Brain microvascular endothelial cell (primary cell): ENCODE measurements at regions not wholly inside any gene's neighbourhood (a gene's known extent, or its start where the extent isn't known, plus 50 kb on each side); places are given as distances from the start of the nearest gene placed in this dataset.

Source experiments
- DNase-seq: peaks from one replicate; pipeline ENCODE4 v3.0.0-alpha.2; 2020
- H3K27ac ChIP-seq: fragments of 250-450 bp; sonication (Bioruptor Pico); 2 replicates; pipeline ENCODE4 v1.5.1; 2020; ENCODE audit warnings: mild to moderate bottlenecking, moderate library complexity
- H3K27me3 ChIP-seq: fragments of 250-450 bp; sonication (Bioruptor Pico); replicated peaks from 2 replicates; pipeline ENCODE4 v1.5.1; 2020; ENCODE audit warnings: mild to moderate bottlenecking
- H3K36me3 ChIP-seq: fragments of 250-450 bp; sonication (Bioruptor Pico); replicated peaks from 2 replicates; pipeline ENCODE4 v1.5.1; 2020; ENCODE audit warnings: mild to moderate bottlenecking
- H3K4me3 ChIP-seq: 2 replicates; pipeline ENCODE4 v1.5.1; 2011; ENCODE audit warnings: low read depth, mild to moderate bottlenecking, control low read depth, low read length, moderate library complexity
- in situ Hi-C: cut with HindIII; loops from 2 replicates; pipeline ENCODE4 v1.10.0; 2017; ENCODE audit warnings: low sequenced_read_pairs, low pct_ligation_motif_present
- TF ChIP-seq, protein P1 (sequence below): IDR thresholded peaks from 2 replicates; pipeline ENCODE4 v1.5.1; 2011; ENCODE audit warnings: low read depth, mild to moderate bottlenecking, moderate library complexity, low read length, control low read depth, inconsistent platforms; ENCODE audit errors: missing control alignments

DNA sequence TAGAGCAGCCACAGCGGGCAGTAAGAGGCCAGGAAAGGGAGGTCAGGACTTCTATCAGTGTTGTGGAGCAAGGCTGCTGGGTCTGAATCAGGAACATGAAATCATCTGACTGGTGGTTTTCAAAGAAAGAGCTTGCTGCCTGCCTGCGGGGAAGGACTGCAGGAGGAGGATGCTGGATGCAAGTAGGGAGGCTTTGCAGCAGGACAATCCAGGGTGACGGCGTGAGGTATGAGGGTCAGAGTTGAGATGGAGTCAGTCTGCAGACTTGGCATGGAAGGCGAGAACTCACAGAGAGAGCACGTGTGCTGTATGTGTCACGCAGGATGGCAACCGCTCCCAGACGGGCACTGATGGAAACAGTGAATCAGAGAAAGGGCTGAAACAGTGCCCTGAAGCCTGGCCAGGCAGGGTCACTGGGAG, 59.2 kb upstream of the CD93 start:
- TF ChIP-seq, protein P1, sequence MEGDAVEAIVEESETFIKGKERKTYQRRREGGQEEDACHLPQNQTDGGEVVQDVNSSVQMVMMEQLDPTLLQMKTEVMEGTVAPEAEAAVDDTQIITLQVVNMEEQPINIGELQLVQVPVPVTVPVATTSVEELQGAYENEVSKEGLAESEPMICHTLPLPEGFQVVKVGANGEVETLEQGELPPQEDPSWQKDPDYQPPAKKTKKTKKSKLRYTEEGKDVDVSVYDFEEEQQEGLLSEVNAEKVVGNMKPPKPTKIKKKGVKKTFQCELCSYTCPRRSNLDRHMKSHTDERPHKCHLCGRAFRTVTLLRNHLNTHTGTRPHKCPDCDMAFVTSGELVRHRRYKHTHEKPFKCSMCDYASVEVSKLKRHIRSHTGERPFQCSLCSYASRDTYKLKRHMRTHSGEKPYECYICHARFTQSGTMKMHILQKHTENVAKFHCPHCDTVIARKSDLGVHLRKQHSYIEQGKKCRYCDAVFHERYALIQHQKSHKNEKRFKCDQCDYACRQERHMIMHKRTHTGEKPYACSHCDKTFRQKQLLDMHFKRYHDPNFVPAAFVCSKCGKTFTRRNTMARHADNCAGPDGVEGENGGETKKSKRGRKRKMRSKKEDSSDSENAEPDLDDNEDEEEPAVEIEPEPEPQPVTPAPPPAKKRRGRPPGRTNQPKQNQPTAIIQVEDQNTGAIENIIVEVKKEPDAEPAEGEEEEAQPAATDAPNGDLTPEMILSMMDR, result no peak
- peak; percentile 52 for DNase-seq
- H3K27me3 ChIP-seq, result no peaks in the 10 kb centered on the region
- in situ Hi-C loops, result no loop called here
- peak overlapping the region; percentile 9 for H3K27ac ChIP-seq
- no peaks in the 10 kb centered on the region for H3K36me3 ChIP-seq
- no peak overlapping the region for H3K4me3 ChIP-seq

DNA sequence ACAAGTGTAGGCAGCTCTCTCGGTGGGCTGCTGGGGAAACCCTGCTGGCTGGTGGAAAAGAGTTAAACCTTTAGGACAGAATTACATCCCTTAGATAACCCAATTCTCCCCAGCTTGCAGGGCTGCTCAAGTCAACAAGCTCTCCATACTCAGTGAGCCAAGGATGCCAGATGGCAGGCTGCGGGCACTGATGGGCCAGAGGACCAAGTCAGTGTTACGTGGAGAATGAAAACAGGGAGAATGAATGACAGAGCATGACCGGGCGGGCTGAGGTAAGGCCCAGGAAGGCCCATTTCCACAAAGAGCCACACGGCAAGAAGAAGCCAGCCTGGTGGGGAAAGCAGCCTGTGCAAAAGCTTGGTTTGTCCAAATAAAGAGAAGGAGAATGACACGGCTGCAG, 58.7 kb upstream of the CD93 start:
- Histone ChIP-seq H3K36me3 (no peaks in the 10 kb centered on the region), H3K27me3 (no peaks in the 10 kb centered on the region), H3K4me3 (no peak overlapping the region), H3K27ac (peak overlapping the region; percentile 9)
- in situ Hi-C loops, result no loop called here
- DNase-seq, result no peak
- TF ChIP-seq, protein P1, result no peak

DNA sequence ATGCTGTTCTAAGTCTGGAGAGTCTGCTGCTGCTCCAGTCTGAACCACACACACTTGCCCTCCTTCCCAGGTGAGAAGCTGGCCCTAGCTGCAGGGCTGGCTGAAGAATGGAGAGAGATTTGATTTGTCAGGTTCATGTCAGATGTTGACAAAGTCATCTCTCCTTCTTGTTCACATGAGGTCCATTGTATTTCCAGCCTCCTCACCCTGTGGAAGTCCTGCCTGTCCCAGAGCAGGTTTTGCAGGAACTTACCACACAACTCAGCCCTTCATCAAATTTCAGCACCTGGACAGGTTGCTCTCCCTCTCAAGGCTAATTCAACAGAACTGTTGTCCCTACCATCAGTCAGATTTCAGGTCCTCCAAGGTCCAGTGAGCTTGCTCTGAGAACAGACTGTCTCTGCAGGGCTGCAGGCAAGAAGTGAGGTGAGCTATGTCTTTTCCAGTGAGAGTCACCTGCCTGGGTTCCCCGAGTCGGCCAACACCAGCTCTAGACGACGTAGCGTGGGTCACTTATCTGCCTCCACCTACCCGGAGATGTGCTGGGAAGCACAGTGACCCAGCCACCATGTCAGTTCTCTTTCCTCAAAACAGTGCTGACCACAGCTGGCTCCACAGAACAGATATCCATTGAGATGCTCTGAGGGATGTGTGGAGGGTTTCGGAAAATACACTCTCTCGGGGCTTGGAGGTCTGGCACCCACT, 58.0 kb upstream of the CD93 start:
- H3K27ac ChIP-seq, result no peak overlapping the region
- TF ChIP-seq, protein P1, result no peak
- no peak for DNase-seq
- H3K36me3 ChIP-seq, result no peaks in the 10 kb centered on the region
- H3K27me3 ChIP-seq, result no peaks in the 10 kb centered on the region
- in situ Hi-C loops, result no loop called here
- no peak overlapping the region for H3K4me3 ChIP-seq

DNA sequence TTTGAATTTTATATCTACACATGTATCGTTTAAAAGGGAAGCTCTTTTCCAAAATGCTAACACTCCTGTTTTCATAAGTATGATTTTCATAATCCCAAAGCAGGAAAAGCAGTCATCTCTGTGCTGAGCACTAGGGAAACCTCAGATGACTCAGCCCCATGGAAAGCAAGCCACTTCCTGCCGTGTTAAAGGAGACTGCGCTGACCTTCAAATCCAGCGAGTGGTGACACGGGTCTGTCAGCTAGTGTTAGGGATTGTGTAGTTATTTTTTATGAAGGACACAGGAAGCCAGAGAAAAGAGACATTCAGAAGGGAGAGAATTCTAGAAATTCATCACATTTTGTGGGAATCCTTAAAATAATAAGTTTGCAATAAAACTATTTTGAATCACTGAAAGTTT, 57.0 kb upstream of the CD93 start:
- H3K27ac ChIP-seq, result peak overlapping the region; percentile 66
- H3K27me3 ChIP-seq, result no peaks in the 10 kb centered on the region
- peak; percentile 82 for DNase-seq
- TF ChIP-seq, protein P1, result no peak
- H3K36me3 ChIP-seq, result no peaks in the 10 kb centered on the region
- in situ Hi-C loops, result no loop called here
- no peak overlapping the region for H3K4me3 ChIP-seq

DNA sequence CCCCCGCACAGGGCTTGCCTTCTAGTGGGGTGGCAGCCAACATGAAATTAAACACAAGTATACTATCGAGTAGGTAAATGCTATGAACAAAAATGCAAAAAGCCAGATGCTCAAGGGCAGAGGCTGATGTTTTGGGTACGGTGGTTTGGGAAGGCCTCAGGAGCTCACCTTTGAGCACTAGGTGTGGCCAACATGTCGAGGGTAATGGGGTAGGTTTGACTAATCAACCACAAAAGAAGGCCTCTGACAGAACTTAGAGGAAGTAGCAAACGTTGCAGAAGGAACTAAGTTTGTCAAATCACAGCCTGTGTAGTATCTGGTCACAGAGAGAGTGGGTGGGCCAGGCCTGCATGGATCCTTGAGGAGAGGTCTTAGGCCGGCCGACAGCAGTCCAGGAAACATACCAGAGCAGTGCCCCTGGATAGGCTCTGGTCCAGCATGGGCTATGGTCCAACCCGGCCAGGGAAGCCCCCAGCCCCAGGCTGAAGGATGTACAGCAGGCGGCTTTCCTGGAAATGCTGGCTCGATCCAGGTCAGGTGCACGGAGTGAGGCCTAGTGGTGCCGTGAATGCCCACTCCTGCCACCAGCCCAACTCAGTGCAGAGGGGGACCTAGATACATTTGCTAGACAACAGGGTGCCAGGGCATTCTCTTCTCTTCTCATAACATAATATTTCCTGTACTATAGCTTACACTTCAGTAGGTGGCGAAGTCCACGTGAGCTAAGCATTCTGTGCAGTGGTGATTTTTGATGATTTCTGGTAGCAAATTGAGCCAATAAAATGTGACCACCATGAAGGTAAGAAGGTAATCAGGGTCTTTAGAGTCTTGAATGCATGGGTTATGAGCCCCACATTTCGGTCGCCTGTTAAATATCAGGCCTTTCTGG, 56.3 kb upstream of the CD93 start:
- no peak for DNase-seq
- H3K27me3 ChIP-seq, result no peaks in the 10 kb centered on the region
- H3K27ac ChIP-seq, result peak overlapping the region; percentile 66
- H3K36me3 ChIP-seq, result no peaks in the 10 kb centered on the region
- H3K4me3 ChIP-seq, result no peak overlapping the region
- in situ Hi-C loops, result no loop called here
- TF ChIP-seq, protein P1, result peak; percentile 14
